HCT116 (cell line): ENCODE measurements at regions not wholly inside any gene's neighbourhood (a gene's known extent, or its start where the extent isn't known, plus 50 kb on each side); places are given as distances from the start of the nearest gene placed in this dataset.

Source experiments
- ATAC-seq: fragments of 200-7000 bp; cut with Tn5 transposase; 2 replicates; pipeline ENCODE4 v1.9.1; 2020; ENCODE audit warnings: mild to moderate bottlenecking, moderate library complexity
- BruUV-seq: library from RNA; stranded (reverse); fragments of 400-500 nt; replicated peaks from 2 replicates; lab custom pipeline; 2021; lab: Mats Ljungman, UMichigan
- CTCF ChIA-PET: fragments of 300-600 bp; sonication (Branson Sonifier 250); formaldehyde crosslinking; loops from one replicate; lab custom pipeline; 2021; ENCODE audit warnings: antibody characterized with exemption; lab: Charles Lee
- POLR2A ChIA-PET: fragments of 300-600, 350-600 bp; sonication (Branson Sonifier 250); formaldehyde crosslinking; loops from one replicate; lab custom pipeline; 2021; ENCODE audit warnings: antibody characterized with exemption; lab: Charles Lee
- RAD21 ChIA-PET, 2 experiments: fragments of 300-600 bp; sonication (Branson Sonifier 250); formaldehyde crosslinking; loops; one replicate each; lab custom pipeline; 2023; ENCODE audit warnings: low total read pairs in 2 of 2; ENCODE audit not compliant: uncharacterized antibody in 2 of 2, unreplicated experiment in 2 of 2, low non-redundant PET in 1 of 2; lab: Charles Lee
- DNase-seq: peaks from one replicate; pipeline ENCODE4 v3.0.0-alpha.2; 2010; ENCODE audit warnings: low read depth, low spot score
- H2AFZ ChIP-seq: fragments of 200-600 bp; shearing (Covaris generic), sonication (generic); 2 replicates; pipeline ENCODE4 v1.6.1; 2017; ENCODE audit warnings: low read depth, mixed run types, mixed read lengths, antibody characterized with exemption, low read length; ENCODE audit not compliant: poor library complexity, severe bottlenecking
- H3K27ac ChIP-seq: 2 replicates; pipeline ENCODE4 v1.5.1; 2012; ENCODE audit warnings: low read depth, low read length
- H3K27me3 ChIP-seq: fragments of 200-600 bp; sonication (generic); 2 replicates; pipeline ENCODE4 v1.6.1; 2016; ENCODE audit warnings: mixed run types, low read length, mixed read lengths; ENCODE audit not compliant: insufficient read depth
- H3K36me3 ChIP-seq, 2 experiments: fragments of 200-500 bp in 1 of 2; fragments of 200-600 bp in 1 of 2; sonication (Bioruptor generic) in 1 of 2; sonication (generic) in 1 of 2; 2 replicates each; pipeline versions ENCODE4 v1.5.1 to v1.6.1; 2014 to 2016; ENCODE audit warnings: low read length in 2 of 2, inconsistent platforms in 1 of 2, mixed read lengths in 1 of 2, mixed run types in 1 of 2; ENCODE audit not compliant: insufficient read depth in 2 of 2, control insufficient read depth in 1 of 2
- H3K4me1 ChIP-seq, 2 experiments: fragments of 200-600 bp in 1 of 2; sonication (generic) in 1 of 2; 2 replicates each; pipeline versions ENCODE4 v1.5.1 to v1.6.1; 2012 to 2017; ENCODE audit warnings: low read length in 2 of 2, inconsistent platforms in 1 of 2, mild to moderate bottlenecking in 1 of 2, mixed read lengths in 1 of 2, mixed run types in 1 of 2, moderate library complexity in 1 of 2; ENCODE audit not compliant: insufficient read depth in 2 of 2, control insufficient read depth in 1 of 2
- H3K4me2 ChIP-seq: fragments of 200-600 bp; sonication (generic); 2 replicates; pipeline ENCODE4 v1.6.1; 2017; ENCODE audit warnings: mixed run types, low read length, mixed read lengths
- H3K4me3 ChIP-seq, 2 experiments: fragments of 200-600 bp in 1 of 2; sonication (generic) in 1 of 2; replicated peaks in 1 of 2; 2 replicates each; pipeline ENCODE4 v1.5.1; 2011 to 2016; ENCODE audit warnings: low read length in 2 of 2, control low read depth in 1 of 2, low read depth in 1 of 2, mild to moderate bottlenecking in 1 of 2, mixed read lengths in 1 of 2, mixed run types in 1 of 2
- H3K79me2 ChIP-seq: fragments of 200-600 bp; sonication (generic); 2 replicates; pipeline ENCODE4 v1.6.1; 2017; ENCODE audit warnings: mild to moderate bottlenecking, mixed run types, low read length, moderate library complexity, mixed read lengths; ENCODE audit not compliant: insufficient read depth
- H3K9ac ChIP-seq: fragments of 200-600 bp; sonication (generic); 2 replicates; pipeline ENCODE4 v1.6.1; 2016; ENCODE audit warnings: low read length, mixed read lengths
- H3K9me2 ChIP-seq: fragments of 200-600 bp; sonication (generic), shearing (Covaris generic); 2 replicates; pipeline ENCODE4 v1.6.1; 2017; ENCODE audit warnings: mixed run types, mild to moderate bottlenecking, moderate library complexity; ENCODE audit not compliant: insufficient read depth
- H3K9me3 ChIP-seq, 2 experiments: fragments of 200-500 bp in 1 of 2; fragments of 200-600 bp in 1 of 2; sonication (Bioruptor generic) in 1 of 2; sonication (generic) in 1 of 2; 2 replicates each; pipeline ENCODE4 v1.6.1; 2014 to 2017; ENCODE audit warnings: low read length in 2 of 2, mixed read lengths in 2 of 2, inconsistent platforms in 1 of 2, low read depth in 1 of 2, mild to moderate bottlenecking in 1 of 2, mixed run types in 1 of 2, moderate library complexity in 1 of 2; ENCODE audit not compliant: control insufficient read depth in 1 of 2, insufficient read depth in 1 of 2
- H4K20me1 ChIP-seq: fragments of 200-600 bp; sonication (generic), shearing (Covaris generic); 2 replicates; pipeline ENCODE4 v1.6.1; 2017; ENCODE audit warnings: mixed run types, mild to moderate bottlenecking, moderate library complexity; ENCODE audit not compliant: insufficient read depth
- CBX3 ChIP-seq: IDR thresholded peaks from 2 replicates; pipeline ENCODE4 v1.6.1; 2012; ENCODE audit warnings: low read depth
- EGR1 ChIP-seq: IDR thresholded peaks from 2 replicates; pipeline ENCODE4 v1.6.1; 2012; ENCODE audit warnings: low read depth
- ELF1 ChIP-seq: IDR thresholded peaks from 2 replicates; pipeline ENCODE4 v1.6.1; 2012; ENCODE audit warnings: low read depth, borderline replicate concordance
- EZH2 ChIP-seq: fragments of 200-600 bp; sonication (generic); IDR thresholded peaks from 2 replicates; pipeline ENCODE4 v1.6.1; 2017; ENCODE audit warnings: antibody characterized with exemption, mixed run types
- FOSL1 ChIP-seq: IDR thresholded peaks from 2 replicates; pipeline ENCODE4 v1.6.1; 2012; ENCODE audit warnings: low read depth
- ZNF274 ChIP-seq: fragments of 200-500 bp; sonication (Bioruptor generic); IDR thresholded peaks from 2 replicates; pipeline ENCODE4 v1.6.1; 2014; ENCODE audit warnings: mild to moderate bottlenecking, low read depth, low read length, inconsistent platforms
- intact Hi-C: fragments of 100-400 bp; cut with micrococcal nuclease; formaldehyde crosslinking; loops from 2 replicates; pipeline ENCODE4 v1.10.0; 2022
- TF ChIP-seq, protein P1 (sequence below): IDR thresholded peaks from 2 replicates; pipeline ENCODE4 v1.6.1; 2012; ENCODE audit warnings: low read depth
- TF ChIP-seq, protein P2 (sequence below): IDR thresholded peaks from 2 replicates; pipeline ENCODE4 v1.6.1; 2011; ENCODE audit warnings: mild to moderate bottlenecking, low read length, moderate library complexity; ENCODE audit not compliant: insufficient replicate concordance; ENCODE audit errors: extremely low read depth

DNA sequence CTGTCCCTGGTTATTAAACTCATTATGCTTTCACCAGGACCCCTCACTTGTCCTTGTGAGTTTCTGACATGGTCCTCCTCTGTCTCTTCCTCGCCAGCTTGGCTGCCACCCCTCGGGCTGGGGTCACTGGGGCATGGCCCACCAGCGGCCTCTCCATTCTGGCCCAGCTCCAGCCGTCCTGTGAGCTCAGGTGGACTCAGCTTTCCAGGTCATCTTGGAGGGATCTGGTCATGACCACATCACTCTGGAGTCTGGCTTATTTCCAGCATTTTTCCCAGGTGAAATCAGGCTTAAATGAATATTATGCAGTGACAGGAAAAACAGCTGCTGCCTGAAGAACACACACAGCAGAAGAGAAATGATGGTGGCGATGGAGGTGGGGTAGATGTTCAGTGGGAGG, 224.5 kb downstream of the ADAMTS15 start:
- intact Hi-C loops = no loop called here
- Histone ChIP-seq H3K9me3 (no peaks in the 10 kb centered on the region), H3K9ac (no peak overlapping the region)

More for the DNA sequence above, 224.5 kb downstream of the ADAMTS15 start:
- Histone ChIP-seq H2AFZ (no peak overlapping the region), H3K9me2 (no peaks in the 10 kb centered on the region), H3K27me3 (0 out of 2 replicates have a peak, but pooled peaks cover 4% of the 10 kb centered on the region), H3K4me3 (no peak overlapping the region), H3K4me2 (no peak overlapping the region), H4K20me1 (no peaks in the 10 kb centered on the region), H3K36me3 (no peaks in the 10 kb centered on the region), H3K4me1 (no peaks in the 10 kb centered on the region), H3K27ac (no peak overlapping the region), H3K79me2 (no peaks in the 10 kb centered on the region)
- TF ChIP-seq, protein P1, sequence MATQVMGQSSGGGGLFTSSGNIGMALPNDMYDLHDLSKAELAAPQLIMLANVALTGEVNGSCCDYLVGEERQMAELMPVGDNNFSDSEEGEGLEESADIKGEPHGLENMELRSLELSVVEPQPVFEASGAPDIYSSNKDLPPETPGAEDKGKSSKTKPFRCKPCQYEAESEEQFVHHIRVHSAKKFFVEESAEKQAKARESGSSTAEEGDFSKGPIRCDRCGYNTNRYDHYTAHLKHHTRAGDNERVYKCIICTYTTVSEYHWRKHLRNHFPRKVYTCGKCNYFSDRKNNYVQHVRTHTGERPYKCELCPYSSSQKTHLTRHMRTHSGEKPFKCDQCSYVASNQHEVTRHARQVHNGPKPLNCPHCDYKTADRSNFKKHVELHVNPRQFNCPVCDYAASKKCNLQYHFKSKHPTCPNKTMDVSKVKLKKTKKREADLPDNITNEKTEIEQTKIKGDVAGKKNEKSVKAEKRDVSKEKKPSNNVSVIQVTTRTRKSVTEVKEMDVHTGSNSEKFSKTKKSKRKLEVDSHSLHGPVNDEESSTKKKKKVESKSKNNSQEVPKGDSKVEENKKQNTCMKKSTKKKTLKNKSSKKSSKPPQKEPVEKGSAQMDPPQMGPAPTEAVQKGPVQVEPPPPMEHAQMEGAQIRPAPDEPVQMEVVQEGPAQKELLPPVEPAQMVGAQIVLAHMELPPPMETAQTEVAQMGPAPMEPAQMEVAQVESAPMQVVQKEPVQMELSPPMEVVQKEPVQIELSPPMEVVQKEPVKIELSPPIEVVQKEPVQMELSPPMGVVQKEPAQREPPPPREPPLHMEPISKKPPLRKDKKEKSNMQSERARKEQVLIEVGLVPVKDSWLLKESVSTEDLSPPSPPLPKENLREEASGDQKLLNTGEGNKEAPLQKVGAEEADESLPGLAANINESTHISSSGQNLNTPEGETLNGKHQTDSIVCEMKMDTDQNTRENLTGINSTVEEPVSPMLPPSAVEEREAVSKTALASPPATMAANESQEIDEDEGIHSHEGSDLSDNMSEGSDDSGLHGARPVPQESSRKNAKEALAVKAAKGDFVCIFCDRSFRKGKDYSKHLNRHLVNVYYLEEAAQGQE = no peak
- TF ChIP-seq, protein P2, sequence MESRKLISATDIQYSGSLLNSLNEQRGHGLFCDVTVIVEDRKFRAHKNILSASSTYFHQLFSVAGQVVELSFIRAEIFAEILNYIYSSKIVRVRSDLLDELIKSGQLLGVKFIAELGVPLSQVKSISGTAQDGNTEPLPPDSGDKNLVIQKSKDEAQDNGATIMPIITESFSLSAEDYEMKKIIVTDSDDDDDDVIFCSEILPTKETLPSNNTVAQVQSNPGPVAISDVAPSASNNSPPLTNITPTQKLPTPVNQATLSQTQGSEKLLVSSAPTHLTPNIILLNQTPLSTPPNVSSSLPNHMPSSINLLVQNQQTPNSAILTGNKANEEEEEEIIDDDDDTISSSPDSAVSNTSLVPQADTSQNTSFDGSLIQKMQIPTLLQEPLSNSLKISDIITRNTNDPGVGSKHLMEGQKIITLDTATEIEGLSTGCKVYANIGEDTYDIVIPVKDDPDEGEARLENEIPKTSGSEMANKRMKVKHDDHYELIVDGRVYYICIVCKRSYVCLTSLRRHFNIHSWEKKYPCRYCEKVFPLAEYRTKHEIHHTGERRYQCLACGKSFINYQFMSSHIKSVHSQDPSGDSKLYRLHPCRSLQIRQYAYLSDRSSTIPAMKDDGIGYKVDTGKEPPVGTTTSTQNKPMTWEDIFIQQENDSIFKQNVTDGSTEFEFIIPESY = no peak
- TF ChIP-seq ELF1 = no peak
- TF ChIP-seq ZNF274 = no peak
- TF ChIP-seq CBX3 = no peak
- no peak for TF ChIP-seq EZH2
- no peak for TF ChIP-seq EGR1
- no peak for TF ChIP-seq FOSL1
- CTCF ChIA-PET = no interaction called here
- DNase-seq (no peak), ATAC-seq (no peak)
- BruUV-seq = no TSS peak
- POLR2A ChIA-PET = no interaction called here
- RAD21 ChIA-PET = no interaction called here
